Brain microvascular endothelial cell (primary cell): ENCODE measurements at regions not wholly inside any gene's neighbourhood (a gene's known extent, or its start where the extent isn't known, plus 50 kb on each side); places are given as distances from the start of the nearest gene placed in this dataset.

ENCODE experiments used
- DNase-seq: peaks from one replicate; pipeline ENCODE4 v3.0.0-alpha.2; 2020
- H3K27ac ChIP-seq: fragments of 250-450 bp; sonication (Bioruptor Pico); 2 replicates; pipeline ENCODE4 v1.5.1; 2020; ENCODE audit warnings: mild to moderate bottlenecking, moderate library complexity
- H3K27me3 ChIP-seq: fragments of 250-450 bp; sonication (Bioruptor Pico); replicated peaks from 2 replicates; pipeline ENCODE4 v1.5.1; 2020; ENCODE audit warnings: mild to moderate bottlenecking
- H3K36me3 ChIP-seq: fragments of 250-450 bp; sonication (Bioruptor Pico); replicated peaks from 2 replicates; pipeline ENCODE4 v1.5.1; 2020; ENCODE audit warnings: mild to moderate bottlenecking
- H3K4me3 ChIP-seq: 2 replicates; pipeline ENCODE4 v1.5.1; 2011; ENCODE audit warnings: low read depth, mild to moderate bottlenecking, control low read depth, low read length, moderate library complexity
- in situ Hi-C: cut with HindIII; loops from 2 replicates; pipeline ENCODE4 v1.10.0; 2017; ENCODE audit warnings: low sequenced_read_pairs, low pct_ligation_motif_present
- TF ChIP-seq, protein P1 (sequence below): IDR thresholded peaks from 2 replicates; pipeline ENCODE4 v1.5.1; 2011; ENCODE audit warnings: low read depth, mild to moderate bottlenecking, moderate library complexity, low read length, control low read depth, inconsistent platforms; ENCODE audit errors: missing control alignments

DNA sequence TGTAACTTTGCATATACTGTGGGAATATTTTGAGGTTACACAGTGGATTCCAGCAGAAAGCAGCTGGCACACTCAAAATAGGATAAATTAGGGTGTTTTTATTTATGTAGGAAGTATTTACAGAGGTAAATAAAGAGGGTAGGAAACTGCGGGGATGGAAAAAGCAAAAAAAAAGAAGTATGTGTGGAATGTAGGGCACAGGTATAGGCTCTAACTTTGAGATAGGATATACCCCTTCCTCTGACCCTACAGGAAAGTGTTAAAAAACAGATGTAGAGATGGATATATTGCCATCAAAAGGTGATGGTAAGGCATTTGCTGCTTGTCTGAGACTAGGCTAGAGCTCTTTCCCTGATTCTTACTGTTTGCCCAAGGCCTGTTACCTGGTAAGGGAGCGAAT lies 173.1 kb upstream of the ANK2 start:
- in situ Hi-C loops = no loop called here
- TF ChIP-seq, protein P1, sequence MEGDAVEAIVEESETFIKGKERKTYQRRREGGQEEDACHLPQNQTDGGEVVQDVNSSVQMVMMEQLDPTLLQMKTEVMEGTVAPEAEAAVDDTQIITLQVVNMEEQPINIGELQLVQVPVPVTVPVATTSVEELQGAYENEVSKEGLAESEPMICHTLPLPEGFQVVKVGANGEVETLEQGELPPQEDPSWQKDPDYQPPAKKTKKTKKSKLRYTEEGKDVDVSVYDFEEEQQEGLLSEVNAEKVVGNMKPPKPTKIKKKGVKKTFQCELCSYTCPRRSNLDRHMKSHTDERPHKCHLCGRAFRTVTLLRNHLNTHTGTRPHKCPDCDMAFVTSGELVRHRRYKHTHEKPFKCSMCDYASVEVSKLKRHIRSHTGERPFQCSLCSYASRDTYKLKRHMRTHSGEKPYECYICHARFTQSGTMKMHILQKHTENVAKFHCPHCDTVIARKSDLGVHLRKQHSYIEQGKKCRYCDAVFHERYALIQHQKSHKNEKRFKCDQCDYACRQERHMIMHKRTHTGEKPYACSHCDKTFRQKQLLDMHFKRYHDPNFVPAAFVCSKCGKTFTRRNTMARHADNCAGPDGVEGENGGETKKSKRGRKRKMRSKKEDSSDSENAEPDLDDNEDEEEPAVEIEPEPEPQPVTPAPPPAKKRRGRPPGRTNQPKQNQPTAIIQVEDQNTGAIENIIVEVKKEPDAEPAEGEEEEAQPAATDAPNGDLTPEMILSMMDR = no peak
- DNase-seq = no peak
- no peaks in the 10 kb centered on the region for H3K27me3 ChIP-seq
- no peak overlapping the region for H3K4me3 ChIP-seq
- no peaks in the 10 kb centered on the region for H3K36me3 ChIP-seq
- H3K27ac ChIP-seq = no peak overlapping the region

DNA sequence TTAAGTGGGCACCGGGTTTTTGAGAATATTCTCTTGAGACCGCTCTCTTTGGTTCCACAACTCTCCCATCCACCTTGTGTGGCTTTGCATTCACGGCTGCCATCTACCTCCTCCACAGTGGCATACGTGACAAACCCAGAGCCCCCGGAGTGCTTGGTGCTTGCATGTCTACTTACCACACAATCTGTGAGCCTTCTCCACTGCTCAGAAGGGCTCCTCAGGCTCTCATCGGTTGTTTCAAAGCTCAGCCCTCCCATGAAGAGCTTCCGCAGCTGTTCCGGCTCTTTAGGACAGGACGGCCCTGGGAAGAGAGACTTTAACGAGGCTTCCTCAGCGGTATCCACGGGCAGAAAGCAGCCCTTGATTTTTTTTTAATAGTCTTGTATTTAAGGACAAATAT lies 167.6 kb upstream of the ANK2 start:
- H3K4me3 ChIP-seq = peak overlapping the region; percentile 17
- no peak overlapping the region for H3K27ac ChIP-seq
- TF ChIP-seq, protein P1 = no peak
- DNase-seq = no peak
- H3K36me3 ChIP-seq = no peaks in the 10 kb centered on the region
- no peaks in the 10 kb centered on the region for H3K27me3 ChIP-seq
- in situ Hi-C loops = no loop called here

DNA sequence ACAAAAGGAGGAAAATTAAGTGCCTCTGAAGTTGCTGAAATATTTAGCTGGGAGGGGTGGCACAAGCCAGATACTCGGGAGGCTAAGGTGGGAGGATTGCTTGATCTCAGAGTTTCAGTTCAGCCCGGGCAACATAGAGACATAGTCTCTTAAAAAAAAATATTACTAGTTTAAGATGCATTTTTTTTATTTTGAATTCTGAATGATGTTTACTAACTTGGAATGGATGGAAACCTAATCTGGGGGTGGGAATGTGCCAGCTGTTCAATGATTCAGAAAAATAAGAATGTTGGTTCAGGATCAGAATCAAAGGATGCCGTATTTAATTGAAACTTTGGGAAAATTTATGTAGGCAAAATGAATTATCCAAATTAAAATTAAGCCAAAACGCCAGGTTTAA lies 167.2 kb upstream of the ANK2 start:
- no peaks in the 10 kb centered on the region for H3K27me3 ChIP-seq
- H3K4me3 ChIP-seq = no peak overlapping the region
- H3K27ac ChIP-seq = no peak overlapping the region
- H3K36me3 ChIP-seq = no peaks in the 10 kb centered on the region
- no peak for DNase-seq
- TF ChIP-seq, protein P1 = no peak
- in situ Hi-C loops = no loop called here

DNA sequence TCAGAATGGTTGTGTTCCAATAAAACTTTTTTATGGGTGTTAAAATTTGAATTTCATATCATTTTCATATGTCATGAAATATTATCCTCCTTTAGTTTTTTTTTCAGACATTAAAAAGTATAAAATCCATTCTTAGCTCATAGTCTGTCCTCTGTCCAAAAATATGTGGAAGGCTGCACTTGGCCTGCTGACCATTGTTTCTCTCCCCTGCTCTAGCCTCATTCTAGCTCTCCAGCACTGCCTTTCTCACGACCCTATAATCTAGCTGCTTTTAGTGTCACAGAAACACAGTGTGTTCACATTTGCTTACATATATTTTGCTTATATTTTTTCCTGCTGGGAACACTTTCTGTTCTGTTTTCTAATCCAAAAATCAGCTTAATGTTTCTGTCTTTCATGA lies 165.0 kb upstream of the ANK2 start:
- TF ChIP-seq, protein P1 = no peak
- H3K4me3 ChIP-seq = no peak overlapping the region
- in situ Hi-C loops = no loop called here
- no peaks in the 10 kb centered on the region for H3K36me3 ChIP-seq
- no peaks in the 10 kb centered on the region for H3K27me3 ChIP-seq
- no peak overlapping the region for H3K27ac ChIP-seq
- DNase-seq = no peak

DNA sequence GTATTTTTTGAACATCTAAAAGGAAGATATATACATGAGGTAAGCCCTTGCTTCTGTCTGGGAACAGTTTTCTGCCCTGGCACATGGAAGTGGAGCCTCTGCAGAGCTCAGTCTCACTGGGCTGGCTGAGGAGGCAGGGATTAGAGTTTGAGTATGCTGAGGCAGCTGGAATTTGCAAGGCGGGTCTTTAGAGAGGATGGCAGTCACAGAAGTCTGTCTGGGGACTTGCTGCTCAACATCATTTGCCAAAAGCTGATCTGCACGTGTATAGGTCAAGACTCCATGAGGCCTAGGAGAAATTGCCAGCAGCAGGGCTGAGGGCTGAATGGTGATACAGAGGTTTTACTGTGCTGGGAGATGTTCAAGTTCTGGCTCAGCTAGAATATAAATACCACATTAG lies 163.6 kb upstream of the ANK2 start:
- no peak for DNase-seq
- Histone ChIP-seq H3K4me3 (no peak overlapping the region), H3K36me3 (no peaks in the 10 kb centered on the region), H3K27ac (no peak overlapping the region), H3K27me3 (no peaks in the 10 kb centered on the region)
- TF ChIP-seq, protein P1 = no peak
- in situ Hi-C loops = no loop called here

DNA sequence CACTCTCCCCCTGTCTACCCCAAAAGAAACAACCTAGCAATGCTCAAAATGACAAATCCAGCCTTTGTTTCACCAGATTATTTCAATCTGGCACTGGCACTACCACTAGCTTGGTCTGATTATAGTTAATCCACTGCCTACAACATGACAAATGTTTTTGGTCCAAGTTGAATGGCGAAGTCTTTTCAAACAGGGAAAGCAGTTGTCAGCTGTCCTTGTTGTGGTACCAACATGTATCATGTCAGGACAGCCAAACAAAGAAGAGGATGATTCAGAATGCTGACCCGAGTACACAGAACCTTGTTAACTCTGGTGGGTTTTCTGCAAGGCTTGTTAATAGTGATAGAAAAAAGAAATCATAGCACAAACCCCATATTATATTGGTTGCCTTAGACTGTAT lies 160.8 kb upstream of the ANK2 start:
- in situ Hi-C loops = no loop called here
- no peak for DNase-seq
- Histone ChIP-seq H3K4me3 (no peak overlapping the region), H3K27ac (no peak overlapping the region), H3K36me3 (no peaks in the 10 kb centered on the region), H3K27me3 (no peaks in the 10 kb centered on the region)
- TF ChIP-seq, protein P1 = no peak
